ENCODE measurements at regions not wholly inside any gene's neighbourhood (a gene's known extent, or its start where the extent isn't known, plus 50 kb on each side); places are given as distances from the start of the nearest gene placed in this dataset.

GRCh38 chr15:66907826-66908743 lies 157.3 kb upstream of the SMAD3 start:
- no peak for TF ChIP-seq CTCF (optimal IDR thresholded peaks at IDR 0.05 in 1 of 3, IDR thresholded peaks at IDR 0.05 in 1 of 3, conservative IDR thresholded peaks at IDR 0.05 in 1 of 3; ENCODE audit: extremely low read depth in 1 of 3, insufficient read depth in 2 of 3, low read length in 3 of 3)
- TF ChIP-seq EZH2 (IDR thresholded peaks at IDR 0.05; ENCODE audit: low read length) = no peak
